ENCODE measurements at regions not wholly inside any gene's neighbourhood (a gene's known extent, or its start where the extent isn't known, plus 50 kb on each side); places are given as distances from the start of the nearest gene placed in this dataset.
"Not testable (repeated sequence)": the region's sequence is repeated elsewhere in the genome, so short reads cannot be mapped to it uniquely, and the experiment has no call there.

- no peak for DNase-seq
These were observed 496.9 kb downstream of the TMA16 start for GRCh38 chr4:163991298-163991865.

GRCh38 chr4:164009435-164009834 is 514.9 kb downstream of the TMA16 start:
- DNase-seq = no peak

- no peak for DNase-seq
These were observed 517.3 kb downstream of the TMA16 start for GRCh38 chr4:164011791-164012190.

- DNase-seq = no peak
These were observed 518.0 kb downstream of the TMA16 start for GRCh38 chr4:164012396-164013027.

GRCh38 chr4:164021947-164022346 is 527.5 kb downstream of the TMA16 start:
- DNase-seq = no peak

GRCh38 chr4:164023214-164023613 is 528.7 kb downstream of the TMA16 start:
- no peak for DNase-seq

- DNase-seq = no peak
These were observed 533.3 kb downstream of the TMA16 start for GRCh38 chr4:164027805-164028204.

GRCh38 chr4:164039482-164039881 is 545.0 kb downstream of the TMA16 start:
- DNase-seq = no peak

GRCh38 chr4:164056426-164057142 is 562.1 kb downstream of the TMA16 start:
- no peak for DNase-seq

GRCh38 chr4:164058776-164059445 is 564.4 kb downstream of the TMA16 start:
- no peak for DNase-seq

GRCh38 chr4:164060456-164060855 is 566.0 kb downstream of the TMA16 start:
- DNase-seq = no peak

- DNase-seq = no peak
These were observed 573.9 kb downstream of the TMA16 start for GRCh38 chr4:164068392-164068791.

- DNase-seq = no peak
These were observed 576.1 kb downstream of the TMA16 start for GRCh38 chr4:164070625-164071024.

- no peak for DNase-seq
These were observed 586.9 kb downstream of the TMA16 start for GRCh38 chr4:164081371-164081770.

GRCh38 chr4:164081801-164082200 is 587.3 kb downstream of the TMA16 start:
- no peak for DNase-seq

GRCh38 chr4:164087733-164088132 is 593.2 kb downstream of the TMA16 start:
- no peak for DNase-seq

- DNase-seq = no peak
These were observed 601.0 kb downstream of the TMA16 start for GRCh38 chr4:164095313-164096110.

GRCh38 chr4:164096766-164097518 is 602.5 kb downstream of the TMA16 start:
- DNase-seq = no peak

- not testable (repeated sequence) for DNase-seq
These were observed 606.4 kb downstream of the TMA16 start for GRCh38 chr4:164100741-164101365.

- DNase-seq = no peak
These were observed 614.5 kb downstream of the TMA16 start for GRCh38 chr4:164108971-164109370.

GRCh38 chr4:164109503-164109902 is 615.0 kb downstream of the TMA16 start:
- no peak for DNase-seq

GRCh38 chr4:164115236-164115635 is 620.7 kb downstream of the TMA16 start:
- DNase-seq = no peak
